Neural crest cell (in vitro differentiated cells): ENCODE measurements at regions not wholly inside any gene's neighbourhood (a gene's known extent, or its start where the extent isn't known, plus 50 kb on each side); places are given as distances from the start of the nearest gene placed in this dataset.

ENCODE experiments used
- DNase-seq: peaks from one replicate; pipeline ENCODE4 v3.0.0; 2021; ENCODE audit warnings: low read depth, mixed read lengths, low spot score
- H3K27ac Mint-ChIP-seq: one replicate; pipeline ENCODE4 v1.8.0; 2021; ENCODE audit warnings: mild to moderate bottlenecking, mixed read lengths; ENCODE audit not compliant: unreplicated experiment
- H3K27me3 Mint-ChIP-seq: 2 replicates; pipeline ENCODE4 v1.8.0; 2021; ENCODE audit warnings: low read depth, mild to moderate bottlenecking, mixed read lengths
- H3K36me3 Mint-ChIP-seq: 2 replicates; pipeline ENCODE4 v1.8.0; 2021; ENCODE audit warnings: low read depth, mild to moderate bottlenecking, mixed read lengths
- H3K4me1 Mint-ChIP-seq: 2 replicates; pipeline ENCODE4 v1.8.0; 2021; ENCODE audit warnings: mixed read lengths
- H3K4me3 Mint-ChIP-seq: one replicate; pipeline ENCODE4 v1.8.0; 2021; ENCODE audit warnings: mild to moderate bottlenecking, mixed read lengths
- H3K9me3 Mint-ChIP-seq: 2 replicates; pipeline ENCODE4 v1.8.0; 2021; ENCODE audit warnings: mixed read lengths
- CTCF ChIP-seq: fragments of 200-600 bp; sonication (generic); conservative IDR thresholded peaks from 2 replicates; pipeline ENCODE4 v1.5.0; 2021; ENCODE audit warnings: antibody characterized with exemption, mild to moderate bottlenecking

GRCh38 chr2:44825702-44826101, 115.8 kb upstream of the SIX3 start:
- Mint-ChIP-seq H3K36me3 (no peaks in the 10 kb centered on the region), H3K4me3 (no peak overlapping the region), H3K9me3 (no peaks in the 10 kb centered on the region), H3K27me3 (peaks cover 14% of the 10 kb centered on the region), H3K27ac (no peak overlapping the region), H3K4me1 (peaks cover 4% of the 10 kb centered on the region)
- TF ChIP-seq CTCF: no peak
- DNase-seq: no peak

- no peaks in the 10 kb centered on the region for H3K9me3 Mint-ChIP-seq
- peaks cover 10% of the 10 kb centered on the region for H3K27me3 Mint-ChIP-seq
- no peak for DNase-seq
- no peaks in the 10 kb centered on the region for H3K4me1 Mint-ChIP-seq
- H3K36me3 Mint-ChIP-seq: no peaks in the 10 kb centered on the region
- no peak overlapping the region for H3K27ac Mint-ChIP-seq
- no peak overlapping the region for H3K4me3 Mint-ChIP-seq
- no peak for TF ChIP-seq CTCF
Measured at GRCh38 chr2:44826601-44827000, 114.9 kb upstream of the SIX3 start.

- Mint-ChIP-seq H3K36me3 (peaks cover 2% of the 10 kb centered on the region), H3K4me1 (no peaks in the 10 kb centered on the region), H3K27me3 (peaks cover 3% of the 10 kb centered on the region), H3K4me3 (no peak overlapping the region), H3K27ac (no peak overlapping the region), H3K9me3 (peaks cover 6% of the 10 kb centered on the region)
- no peak for DNase-seq
- no peak for TF ChIP-seq CTCF
Measured at GRCh38 chr2:44829771-44830170, 111.7 kb upstream of the SIX3 start.

- H3K4me3 Mint-ChIP-seq: no peak overlapping the region
- DNase-seq: no peak
- TF ChIP-seq CTCF: no peak
- H3K4me1 Mint-ChIP-seq: no peaks in the 10 kb centered on the region
- no peak overlapping the region for H3K27ac Mint-ChIP-seq
- H3K9me3 Mint-ChIP-seq: peaks cover 9% of the 10 kb centered on the region
- H3K36me3 Mint-ChIP-seq: peaks cover 2% of the 10 kb centered on the region
- peaks cover 3% of the 10 kb centered on the region for H3K27me3 Mint-ChIP-seq
Measured at GRCh38 chr2:44833171-44834069, 108.1 kb upstream of the SIX3 start.

GRCh38 chr2:44834656-44835055, 106.8 kb upstream of the SIX3 start:
- H3K27me3 Mint-ChIP-seq: peaks cover 3% of the 10 kb centered on the region
- peaks cover 9% of the 10 kb centered on the region for H3K9me3 Mint-ChIP-seq
- H3K4me1 Mint-ChIP-seq: no peaks in the 10 kb centered on the region
- TF ChIP-seq CTCF: no peak
- H3K4me3 Mint-ChIP-seq: no peak overlapping the region
- H3K27ac Mint-ChIP-seq: no peak overlapping the region
- no peak for DNase-seq
- H3K36me3 Mint-ChIP-seq: peaks cover 2% of the 10 kb centered on the region
